ENCODE measurements at regions not wholly inside any gene's neighbourhood (a gene's known extent, or its start where the extent isn't known, plus 50 kb on each side); places are given as distances from the start of the nearest gene placed in this dataset.
"Not testable (repeated sequence)": the region's sequence is repeated elsewhere in the genome, so short reads cannot be mapped to it uniquely, and the experiment has no call there.

DNA sequence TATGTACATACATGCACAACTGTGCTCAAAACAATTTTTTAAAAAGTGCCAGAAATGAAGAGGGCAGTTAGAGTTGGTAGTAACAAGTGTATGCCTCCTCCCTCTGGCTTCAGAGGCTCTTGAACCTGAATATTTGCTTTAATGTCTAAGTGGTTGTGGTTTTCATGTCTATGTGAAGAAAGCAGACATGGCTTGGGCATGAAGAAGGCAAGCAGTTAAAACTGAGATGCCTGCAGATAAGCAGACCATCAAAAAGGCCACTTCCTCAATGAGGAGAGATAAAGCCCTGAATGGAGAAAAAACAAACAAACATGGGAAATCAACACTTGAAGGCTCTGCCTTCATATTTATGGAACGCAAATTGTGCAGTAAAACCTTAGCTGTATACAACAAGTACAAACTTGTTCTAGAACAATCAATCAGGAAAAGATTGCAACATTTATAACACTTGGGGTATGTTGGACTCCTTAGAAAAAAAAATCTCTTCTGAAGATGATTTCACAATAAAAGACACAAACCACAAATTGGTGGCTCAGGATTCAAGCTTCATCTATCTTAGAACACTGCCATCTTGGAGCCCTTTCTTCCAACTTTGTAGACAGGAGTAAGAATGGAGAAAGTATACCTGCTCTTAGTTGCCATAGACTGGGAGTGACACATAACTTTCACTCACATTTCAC lies 52.7 kb upstream of the PLA2G4A start:
- DNase-seq (ENCODE audit: low read depth): peak; percentile 37

DNA sequence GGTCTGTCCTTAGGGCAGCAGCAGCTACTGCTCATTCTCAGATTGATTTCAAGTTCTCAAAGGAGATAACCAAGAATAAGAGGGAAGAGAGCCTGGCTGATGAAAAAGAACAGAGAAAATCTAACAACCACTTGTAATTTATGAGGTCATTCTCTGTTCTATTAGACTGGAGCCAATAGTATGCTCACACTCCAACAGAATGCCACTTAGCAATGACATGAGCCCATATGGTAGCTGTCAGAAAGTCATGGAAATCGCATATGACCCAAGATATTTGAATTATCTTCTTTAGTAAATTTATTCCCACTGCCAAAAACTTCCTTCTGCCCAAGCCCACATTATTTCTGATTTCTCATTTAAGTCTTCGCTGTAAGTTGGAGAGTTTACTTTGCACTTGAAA lies 53.7 kb upstream of the PLA2G4A start:
- no peak for DNase-seq (ENCODE audit: low read depth)

DNA sequence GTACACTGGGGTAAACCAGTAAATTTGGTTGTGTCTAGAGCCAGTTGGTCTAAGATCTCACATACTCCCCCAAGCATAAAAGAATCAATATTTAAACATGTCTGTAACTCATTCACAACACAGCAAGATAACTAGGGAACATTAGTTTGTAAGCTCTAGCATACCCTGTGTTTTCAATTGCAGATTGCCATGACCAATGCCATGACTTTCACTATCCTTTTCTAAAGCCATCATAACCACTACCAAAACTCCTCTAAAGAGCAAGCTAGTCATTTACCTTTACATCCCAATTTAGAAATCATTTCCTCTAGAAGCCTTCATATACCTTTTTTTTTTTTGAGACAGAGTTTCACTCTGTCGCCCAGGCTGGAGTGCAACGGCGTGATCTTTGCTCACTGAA lies 56.5 kb upstream of the PLA2G4A start:
- no peak for DNase-seq (ENCODE audit: low read depth)

DNA sequence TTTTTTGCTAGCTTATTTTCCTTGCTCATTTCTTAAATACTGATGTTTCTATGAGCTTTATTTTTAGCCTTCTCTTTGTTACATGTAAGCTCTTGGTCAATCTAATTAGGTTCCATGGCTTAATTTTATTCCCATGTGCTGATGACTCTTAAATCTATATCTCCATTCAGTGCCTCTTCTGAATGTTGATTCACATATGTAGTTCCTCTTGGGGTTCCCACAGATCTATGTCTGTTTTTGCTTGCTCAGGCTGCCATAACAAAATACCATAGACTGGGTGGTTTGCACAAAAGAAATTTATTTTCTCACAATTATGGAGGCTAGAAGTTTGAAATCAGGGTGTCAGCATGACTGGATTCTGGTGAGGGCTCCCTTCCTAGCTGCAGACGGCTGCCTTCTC lies 58.3 kb upstream of the PLA2G4A start:
- no peak for DNase-seq (ENCODE audit: low read depth)

DNA sequence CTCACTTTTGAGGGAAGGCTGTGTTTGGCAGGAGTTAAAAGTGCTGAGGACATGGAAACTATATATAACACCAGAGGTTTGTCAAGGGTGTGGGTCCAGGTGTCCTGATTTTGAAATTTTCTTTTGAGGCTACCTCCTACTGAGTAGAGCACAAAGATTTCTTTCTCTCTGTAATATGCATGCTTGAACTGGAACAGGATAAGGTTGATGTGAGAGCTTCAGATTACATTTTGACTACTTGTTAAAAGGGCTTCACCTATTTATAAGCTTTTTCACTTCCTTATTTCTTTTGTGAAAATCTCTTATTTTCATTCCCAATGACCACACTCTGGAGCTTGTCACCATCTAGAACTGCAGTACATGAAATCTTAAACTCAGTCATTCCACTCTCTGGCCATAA lies 59.8 kb upstream of the PLA2G4A start:
- no peak for DNase-seq (ENCODE audit: low read depth)

DNA sequence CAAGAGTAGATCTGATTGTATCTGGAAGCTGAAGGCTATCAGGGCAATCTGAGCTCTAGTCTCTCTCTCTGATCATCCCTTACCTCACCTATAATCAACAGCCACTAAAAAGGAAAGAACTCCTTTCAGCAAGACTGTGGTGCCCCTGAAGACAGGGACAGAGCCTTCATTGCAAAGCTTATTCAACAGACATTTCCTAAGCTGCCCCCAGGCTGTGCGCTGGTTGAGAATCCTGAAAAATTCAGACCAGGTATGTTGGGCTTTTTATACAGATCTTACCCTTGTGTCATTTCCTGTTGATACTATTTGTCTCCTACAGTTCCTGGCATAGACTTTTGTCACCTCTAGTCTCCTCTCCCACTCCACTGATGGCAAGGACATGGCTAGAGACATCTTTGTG lies 63.3 kb upstream of the PLA2G4A start:
- no peak for DNase-seq (ENCODE audit: low read depth)

DNA sequence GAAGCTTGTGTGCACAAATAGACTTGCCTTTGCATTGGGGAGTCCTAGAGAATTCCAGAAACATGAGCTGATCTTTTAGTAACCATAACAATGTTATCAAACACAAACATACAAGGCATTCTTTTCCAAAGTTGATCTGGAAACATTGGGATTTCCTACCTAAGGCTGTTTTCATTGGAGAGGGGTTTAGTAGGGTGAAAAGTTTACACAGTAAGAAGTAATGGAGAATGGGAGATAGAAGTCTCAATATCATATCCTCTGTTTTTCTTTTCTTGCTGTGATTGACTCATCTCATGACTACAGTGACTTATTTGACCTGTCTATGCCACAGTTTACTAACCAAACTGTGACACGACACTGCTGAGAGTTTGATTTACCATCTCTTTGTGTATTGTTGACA lies 65.6 kb upstream of the PLA2G4A start:
- DNase-seq (ENCODE audit: low read depth): peak; percentile 78

DNA sequence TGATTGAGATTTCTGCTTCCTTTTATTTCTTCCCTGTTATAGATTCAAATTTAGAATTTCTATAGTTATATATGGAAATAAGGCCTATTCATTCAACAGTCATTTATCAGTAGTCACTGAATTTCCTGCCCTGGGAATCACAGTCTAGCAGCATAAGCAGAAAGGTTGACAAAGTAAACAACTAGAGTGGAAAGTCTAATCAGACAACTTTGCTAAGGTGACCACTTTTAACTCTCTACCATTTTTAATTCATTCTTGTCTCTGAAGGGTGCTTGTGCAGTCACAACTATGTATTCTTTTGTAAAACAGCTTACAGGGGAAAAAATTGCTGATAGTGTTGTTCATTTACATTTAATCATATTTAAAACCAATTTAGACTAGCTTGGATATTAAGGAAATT lies 66.1 kb upstream of the PLA2G4A start:
- no peak for DNase-seq (ENCODE audit: low read depth)

DNA sequence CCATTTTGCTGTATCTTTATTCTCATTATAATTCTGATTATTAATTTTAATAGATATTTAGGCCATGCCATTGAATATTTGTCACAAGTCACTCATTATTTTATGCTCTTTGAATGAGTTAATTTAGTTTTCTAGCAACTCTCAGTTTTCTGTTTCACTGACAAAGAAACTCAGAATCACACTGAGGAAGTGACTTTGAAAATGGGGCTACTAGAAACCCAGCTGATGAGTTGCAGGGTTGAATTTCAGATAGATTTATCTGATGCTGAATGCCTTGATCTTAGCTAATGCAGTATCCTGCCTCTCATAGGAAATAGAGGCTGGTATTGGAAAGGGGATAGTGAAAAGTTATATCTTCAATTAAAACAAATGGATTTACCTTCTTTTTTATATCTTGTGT lies 67.4 kb upstream of the PLA2G4A start:
- DNase-seq (ENCODE audit: low read depth): no peak

DNA sequence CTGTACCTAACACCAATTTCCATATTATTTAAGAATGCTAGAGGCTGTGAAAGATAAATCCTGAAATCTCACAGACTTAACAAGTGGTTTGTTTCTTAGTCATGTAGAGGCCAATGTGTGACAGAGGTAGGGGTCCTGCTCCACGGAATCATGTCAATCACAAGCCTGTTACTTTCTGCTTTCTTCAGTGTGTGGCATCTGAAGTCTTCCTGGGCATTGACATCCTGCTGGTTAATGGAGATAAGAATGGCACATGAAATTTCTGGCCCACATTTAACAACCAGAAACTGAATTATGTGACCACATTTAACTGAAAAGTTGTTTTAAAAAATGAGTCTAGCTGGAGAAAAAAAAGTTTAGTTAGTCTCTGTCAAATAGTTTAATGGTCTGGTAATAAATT lies 68.3 kb upstream of the PLA2G4A start:
- DNase-seq (ENCODE audit: low read depth): no peak

DNA sequence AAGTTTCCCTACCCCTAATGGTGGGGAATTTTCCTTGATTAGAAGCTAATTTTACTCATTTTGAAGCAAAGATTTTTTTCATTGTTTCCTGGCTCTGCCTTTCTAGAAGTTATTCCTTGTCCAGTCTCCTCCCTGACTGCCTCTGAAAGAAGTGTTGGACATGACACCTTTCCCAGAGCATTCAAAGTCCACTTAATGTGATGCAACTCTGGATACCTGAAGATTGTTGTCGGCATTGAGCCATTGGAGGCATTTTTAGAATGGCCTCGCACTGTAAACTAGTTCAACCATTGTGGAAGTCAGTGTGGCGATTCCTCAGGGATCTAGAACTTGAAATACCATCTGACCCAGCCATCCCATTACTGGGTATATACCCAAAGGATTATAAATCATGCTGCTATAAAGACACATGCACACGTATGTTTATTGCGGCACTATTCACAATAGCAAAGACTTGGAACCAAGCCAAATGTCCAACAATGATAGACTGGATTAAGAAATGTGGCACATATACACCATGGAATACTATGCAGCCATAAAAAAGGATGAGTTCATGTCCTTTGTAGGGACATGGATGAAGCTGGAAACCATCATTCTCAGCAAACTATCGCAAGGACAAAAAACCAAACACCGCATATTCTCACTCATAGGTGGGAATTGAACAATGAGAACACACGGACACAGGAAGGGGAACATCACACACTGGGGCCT lies 69.7 kb upstream of the PLA2G4A start:
- not testable (repeated sequence) for DNase-seq (ENCODE audit: low read depth)

DNA sequence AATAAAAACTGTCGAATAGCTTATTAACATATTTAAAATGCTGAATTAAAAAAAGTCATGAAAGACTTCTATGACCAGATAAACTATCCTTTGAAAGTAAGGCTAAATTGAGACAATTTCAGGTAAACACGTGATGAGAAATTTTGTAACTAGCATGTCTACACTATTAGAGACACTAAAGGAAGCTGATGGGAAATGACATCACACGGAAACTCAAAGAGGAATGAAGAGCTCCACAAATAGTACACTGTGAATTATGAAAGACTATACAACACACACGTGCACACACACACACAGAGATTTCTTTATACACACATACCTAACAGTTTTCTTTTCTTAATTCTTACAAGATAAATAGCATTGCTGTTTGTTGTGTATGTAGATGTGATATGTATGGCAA lies 70.9 kb upstream of the PLA2G4A start:
- no peak for DNase-seq (ENCODE audit: low read depth)

DNA sequence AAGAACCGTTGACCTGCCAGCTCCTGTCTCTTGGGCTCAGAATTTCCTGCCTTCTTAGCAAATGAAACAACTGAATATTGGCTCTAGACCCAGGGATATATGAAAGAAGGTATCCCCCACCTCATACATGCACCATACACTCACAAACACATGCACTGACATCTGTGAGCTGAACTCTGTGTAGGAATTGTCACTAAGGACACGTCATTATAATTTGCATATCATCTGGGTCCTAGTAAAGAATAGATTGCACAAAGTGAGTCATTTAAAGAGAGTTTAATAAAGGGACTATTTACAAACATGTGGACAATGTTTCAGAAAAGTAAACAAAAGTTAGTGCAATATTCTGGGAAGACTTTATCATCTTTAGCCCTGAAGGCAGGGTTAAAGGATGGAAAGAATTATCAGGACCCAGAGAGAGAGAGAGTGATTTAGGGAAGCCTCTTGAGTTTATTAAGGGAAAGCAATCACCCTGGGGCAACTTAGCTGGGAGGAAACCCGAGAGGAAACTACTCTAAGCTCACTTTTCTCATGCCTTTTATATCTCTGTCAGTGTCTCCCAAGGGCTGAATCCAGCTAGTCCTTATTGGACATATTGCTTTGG lies 74.1 kb upstream of the PLA2G4A start:
- DNase-seq (ENCODE audit: low read depth): no peak

DNA sequence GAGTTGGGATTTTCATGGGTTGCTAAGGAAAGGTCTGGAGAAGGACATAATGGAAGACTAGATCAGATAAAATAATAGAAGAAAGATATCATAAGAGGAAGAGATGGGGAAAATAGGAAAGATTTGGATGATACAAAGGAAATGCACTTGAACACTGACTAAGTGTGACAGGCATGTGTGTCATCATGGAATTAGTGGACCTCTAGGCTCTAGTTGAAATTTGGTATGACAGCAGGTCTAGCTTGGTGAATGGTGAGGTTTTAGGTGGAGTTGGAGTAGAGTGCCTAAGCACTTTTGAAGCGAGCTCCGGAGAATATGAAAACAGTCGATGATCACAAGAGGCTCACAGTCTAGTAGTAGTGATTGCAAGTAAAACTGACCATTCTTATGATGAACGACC lies 73.0 kb upstream of the PTGS2 start:
- DNase-seq (ENCODE audit: low read depth): no peak

DNA sequence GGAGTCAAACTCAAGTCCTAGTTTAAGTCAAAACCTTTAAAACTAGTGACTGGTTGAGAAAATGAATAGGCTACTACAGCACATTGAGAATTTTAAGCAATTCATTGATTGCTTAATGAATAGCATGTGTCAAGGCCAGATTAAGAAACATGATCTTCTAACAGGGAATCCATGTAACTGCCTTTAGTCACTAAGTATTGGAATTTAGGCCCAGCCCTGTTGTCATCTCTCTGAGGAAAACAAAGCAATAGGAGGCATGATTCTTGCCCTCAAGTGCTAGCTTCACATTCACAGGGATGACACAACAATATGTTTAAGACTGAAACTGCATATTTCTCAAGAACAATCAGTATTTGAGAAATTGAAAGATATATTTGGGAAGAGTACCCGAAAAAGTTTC lies 70.0 kb upstream of the PTGS2 start:
- DNase-seq (ENCODE audit: low read depth): peak; percentile 49

DNA sequence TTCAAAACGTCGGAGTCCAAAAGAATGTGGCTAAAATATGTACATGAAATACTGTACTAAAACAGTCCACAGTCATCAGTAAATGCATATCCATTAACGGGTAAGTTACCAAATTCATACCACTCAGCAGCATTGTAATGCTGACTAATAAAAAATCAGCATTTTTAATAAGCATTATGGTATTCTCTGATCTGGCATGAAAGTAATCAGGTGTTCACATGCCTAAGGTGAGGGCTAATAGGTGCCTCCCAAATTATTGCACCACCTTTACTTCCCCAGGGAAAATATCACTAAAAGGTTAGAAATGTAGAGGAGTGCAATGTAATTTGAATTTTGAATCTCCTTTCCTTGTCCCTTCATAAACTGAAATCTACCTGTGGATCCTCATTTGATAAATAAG lies 69.6 kb upstream of the PTGS2 start:
- DNase-seq (ENCODE audit: low read depth): no peak

DNA sequence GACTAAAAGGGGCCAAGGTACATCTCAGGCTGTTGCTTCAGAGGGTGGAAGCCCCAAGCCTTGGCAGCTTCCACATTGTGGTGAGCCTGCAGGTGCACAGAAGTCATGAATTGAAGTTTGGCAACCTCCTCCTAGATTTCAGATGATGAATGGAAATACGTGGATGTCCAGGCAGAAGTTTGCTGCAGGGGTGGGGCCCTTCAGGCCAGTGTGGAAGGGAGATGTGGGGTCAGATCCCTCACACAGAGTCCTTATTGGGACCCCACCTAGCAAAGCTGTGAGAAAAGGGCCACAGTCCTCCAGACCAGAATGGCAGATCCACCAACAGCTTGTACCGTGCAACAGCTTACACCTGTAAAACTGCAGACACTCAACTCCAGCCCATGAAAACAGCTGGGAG lies 67.4 kb upstream of the PTGS2 start:
- no peak for DNase-seq (ENCODE audit: low read depth)

DNA sequence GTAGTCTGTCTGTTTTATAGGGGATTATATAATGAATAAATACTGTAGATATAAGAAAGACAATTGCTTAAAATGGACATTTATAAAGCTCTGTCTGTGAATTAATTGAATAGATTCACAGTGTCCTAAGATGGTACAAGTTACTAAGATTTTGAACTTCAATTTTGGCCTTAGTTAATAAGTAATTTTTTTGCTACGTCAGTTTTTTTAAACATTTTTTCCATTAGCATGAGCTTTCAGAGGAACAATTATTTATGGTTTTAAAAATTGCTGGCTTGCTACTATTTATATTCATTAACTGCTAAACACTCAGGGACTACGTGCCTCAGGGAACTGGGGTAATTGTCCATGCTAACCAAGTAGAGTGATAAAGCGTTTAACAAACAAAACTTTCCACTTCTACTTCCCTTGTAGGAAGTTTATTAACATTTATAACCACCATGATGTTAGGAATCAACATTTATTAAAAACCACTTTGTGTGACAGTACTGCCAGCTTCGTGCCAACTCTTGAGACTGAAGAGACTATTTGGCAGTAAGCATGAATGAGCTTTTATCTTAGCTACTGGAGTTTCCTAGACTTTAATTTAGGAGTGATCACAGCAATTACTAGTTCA lies 65.4 kb upstream of the PTGS2 start:
- DNase-seq (ENCODE audit: low read depth): no peak

DNA sequence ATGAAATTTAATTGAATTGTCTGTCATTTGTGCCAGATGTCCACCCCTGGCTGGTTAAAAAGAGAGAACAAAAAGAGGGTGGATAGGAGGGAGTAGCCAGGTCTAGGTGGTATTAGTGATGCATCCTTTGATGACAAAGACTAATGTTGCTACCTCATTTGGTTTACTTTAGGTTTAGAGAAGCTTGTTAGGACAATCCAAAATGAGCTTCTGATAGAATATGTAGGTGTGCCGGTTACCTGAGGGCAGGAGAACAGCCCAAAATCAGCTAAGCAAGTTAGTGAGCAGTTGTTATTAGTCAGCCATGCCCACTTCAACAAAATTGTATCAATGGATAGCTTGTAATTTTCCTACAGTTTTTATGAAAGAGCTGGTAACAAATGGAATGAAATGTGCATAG lies 61.4 kb upstream of the PTGS2 start:
- DNase-seq (ENCODE audit: low read depth): no peak

DNA sequence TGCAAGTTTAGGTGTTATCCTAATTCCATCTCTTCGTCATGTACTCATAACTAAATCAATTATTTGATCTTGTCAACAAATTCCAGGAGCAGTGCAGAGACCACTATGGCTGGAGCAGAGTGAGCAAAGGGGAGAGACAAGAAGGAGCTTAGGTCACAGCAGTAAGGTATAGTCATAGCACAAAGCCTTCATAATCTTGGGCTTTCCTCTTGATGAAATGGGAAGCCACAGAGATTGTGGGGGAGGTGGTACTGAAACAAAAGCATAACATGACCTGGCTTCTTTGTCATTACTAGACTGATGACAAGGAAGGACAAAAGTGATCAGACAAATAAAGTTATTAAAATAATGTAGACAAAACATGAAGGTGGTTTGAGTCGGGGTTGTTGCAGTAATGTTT lies 60.1 kb upstream of the PTGS2 start:
- no peak for DNase-seq (ENCODE audit: low read depth)

DNA sequence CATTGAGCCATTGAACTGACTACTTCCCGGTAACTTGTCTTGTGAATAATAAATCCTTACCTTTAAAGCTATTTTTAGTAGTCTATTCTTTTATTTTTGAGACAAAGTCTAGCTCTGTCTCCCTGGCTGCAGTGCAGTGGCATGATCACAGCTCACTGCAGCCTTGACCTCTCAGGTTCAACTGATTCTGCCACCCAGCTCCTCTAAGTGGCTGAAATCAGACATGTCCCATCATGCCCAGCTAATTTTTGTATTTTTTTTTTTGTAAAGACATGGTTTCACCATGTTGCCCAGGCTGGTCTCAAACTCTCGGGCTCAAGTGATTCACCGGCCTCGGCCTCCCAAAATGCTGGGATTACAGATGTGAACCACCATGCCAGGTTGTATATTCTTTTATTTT lies 59.3 kb upstream of the PTGS2 start:
- DNase-seq (ENCODE audit: low read depth): no peak

DNA sequence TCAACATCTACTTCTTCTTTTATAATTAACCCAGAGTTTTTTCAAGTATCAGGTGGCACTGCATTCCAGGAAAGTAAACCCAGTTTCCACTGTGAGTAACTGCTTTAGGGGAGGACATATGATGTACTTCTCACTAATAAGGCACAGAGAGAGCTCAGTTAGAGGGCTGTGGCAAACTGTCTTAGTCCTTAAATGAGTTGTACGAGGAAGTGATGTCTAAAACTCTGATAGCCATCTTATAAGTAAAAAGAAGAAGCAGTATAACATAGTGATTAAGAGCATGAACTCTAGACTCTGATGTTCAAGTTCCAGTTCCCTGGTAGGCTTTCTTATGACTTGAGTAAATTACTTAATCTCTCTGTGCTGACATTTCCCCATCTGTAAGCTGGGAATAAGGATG lies 58.7 kb upstream of the PTGS2 start:
- peak; percentile 11 for DNase-seq (ENCODE audit: low read depth)

DNA sequence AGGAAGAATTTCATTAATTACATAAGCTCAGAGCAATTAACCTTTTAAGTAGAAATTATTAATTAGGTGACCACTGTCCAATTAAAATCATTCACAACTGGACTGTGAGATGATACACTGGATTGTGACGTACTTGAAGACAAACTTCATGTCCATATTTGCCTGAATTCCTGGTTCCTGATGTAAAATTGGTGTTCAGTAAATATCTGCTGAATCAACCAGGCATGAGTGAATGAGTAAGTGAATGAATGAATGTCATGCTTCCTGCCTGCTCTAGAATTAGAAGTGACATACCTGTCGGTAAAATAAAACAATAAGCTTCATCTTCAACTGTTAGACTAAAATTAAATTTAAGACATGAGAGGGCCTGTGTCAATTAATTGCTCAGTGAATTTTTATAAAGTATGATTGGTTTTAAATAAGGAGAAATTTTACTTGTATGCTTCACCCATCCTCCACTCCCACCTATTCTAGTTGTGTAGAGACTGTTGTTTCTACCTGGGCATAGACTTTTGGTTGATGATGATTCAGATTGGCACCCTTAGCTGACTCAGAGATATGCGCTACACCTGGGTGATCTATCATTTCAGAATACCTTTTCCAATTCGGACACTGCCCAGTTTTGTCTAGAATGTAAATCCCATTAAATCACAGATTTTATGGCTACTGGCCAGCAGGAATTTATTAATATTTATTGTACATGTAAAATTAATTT lies 56.9 kb upstream of the PTGS2 start:
- DNase-seq (ENCODE audit: low read depth): no peak

Data from iris pigment epithelial cell (primary cell).